K562 (cell line): ENCODE measurements at regions not wholly inside any gene's neighbourhood (a gene's known extent, or its start where the extent isn't known, plus 50 kb on each side); places are given as distances from the start of the nearest gene placed in this dataset.
A peak's percentile ranks its signal among the peaks of the same experiment; 100 is the strongest.

Experiments used
- EGR1 ChIP-seq: fragments of 450-650 bp; conservative IDR thresholded peaks from 2 replicates; pipeline ENCODE4 v1.6.1; 2017; ENCODE audit warnings: mild to moderate bottlenecking
- EZH2 ChIP-seq: IDR thresholded peaks from 2 replicates; pipeline ENCODE4 v1.6.1; 2012; ENCODE audit warnings: low read depth, mild to moderate bottlenecking, inconsistent platforms, low read length, borderline replicate concordance
- FOXJ3 ChIP-seq: sonication (generic); formaldehyde crosslinking; IDR thresholded peaks from 2 replicates; pipeline ENCODE4 v1.4.0; 2020; ENCODE audit warnings: mild to moderate bottlenecking, missing genetic modification reagents
- HDAC3 ChIP-seq: fragments of 450-650 bp; IDR thresholded peaks from 2 replicates; pipeline ENCODE4 v1.6.1; 2018; ENCODE audit warnings: borderline replicate concordance, mild to moderate bottlenecking, moderate library complexity; ENCODE audit not compliant: partially characterized antibody
- IFI16 ChIP-seq: fragments of 250-450 bp; sonication (Bioruptor Pico); IDR thresholded peaks from 2 replicates; pipeline ENCODE4 v2.1.2; 2022; ENCODE audit warnings: mild to moderate bottlenecking, inconsistent platforms
- NFRKB ChIP-seq: fragments of 450-650 bp; IDR thresholded peaks from 2 replicates; pipeline ENCODE4 v1.6.1; 2016; ENCODE audit warnings: low read depth
- NONO ChIP-seq, 2 experiments: fragments of 200-400 bp in 1 of 2; fragments of 450-650 bp in 1 of 2; formaldehyde crosslinking in 1 of 2; IDR thresholded peaks; 2 replicates each; pipeline ENCODE4 v1.6.1; 2017; ENCODE audit warnings: low read depth in 2 of 2, mild to moderate bottlenecking in 2 of 2, moderate library complexity in 2 of 2, low read length in 1 of 2
- SMARCC2 ChIP-seq: fragments of 450-650 bp; IDR thresholded peaks from 2 replicates; pipeline ENCODE4 v1.6.1; 2017; ENCODE audit warnings: antibody characterized with exemption, moderate library complexity, mild to moderate bottlenecking, low read depth
- THRA ChIP-seq: fragments of 450-650 bp; IDR thresholded peaks from 2 replicates; pipeline ENCODE4 v1.6.1; 2017; ENCODE audit warnings: mild to moderate bottlenecking, moderate library complexity
- TRIM28 ChIP-seq: fragments of 450-650 bp; IDR thresholded peaks from 2 replicates; pipeline ENCODE4 v1.6.1; 2017
- ZBTB40 ChIP-seq, 2 experiments: fragments of 450-650 bp in 1 of 2; sonication (generic) in 1 of 2; formaldehyde crosslinking in 1 of 2; IDR thresholded peaks; 2 replicates each; pipeline versions ENCODE4 v1.7.1 to v1.9.0; 2016 to 2022; ENCODE audit warnings: inconsistent platforms in 1 of 2, mild to moderate bottlenecking in 1 of 2, missing genetic modification reagents in 1 of 2
- ZNF778 ChIP-seq: fragments of 450-650 bp; formaldehyde crosslinking; IDR thresholded peaks from 2 replicates; pipeline ENCODE4 v1.4.0; 2020; ENCODE audit warnings: mild to moderate bottlenecking, moderate library complexity
- TF ChIP-seq, protein P1 (sequence below): IDR thresholded peaks from 2 replicates; pipeline ENCODE4 v1.6.1; 2016; ENCODE audit warnings: missing genetic modification characterization, missing compliant biosample characterization

- TF ChIP-seq ZBTB40 (IDR thresholded peaks at IDR 0.05) (no peak), ZBTB40 (CRISPR knock-in tag; IDR thresholded peaks at IDR 0.05) (no peak), FOXJ3 (CRISPR knock-in tag) (no peak), HDAC3 (peak; percentile 57), SMARCC2 (no peak), ZNF778 (CRISPR knock-in tag) (no peak), NONO (IDR thresholded peaks at IDR 0.05; ENCODE audit: low read depth in 2 of 2, low read length in 1 of 2) (0 out of 4 replicates have a peak, but pooled peaks of 1 of the 2 experiments have one; percentile 40), TRIM28 (no peak), EZH2 (no peak), EGR1 (no peak), THRA (no peak), IFI16 (CRISPR knock-in tag) (no peak), NFRKB (no peak)
- TF ChIP-seq, protein P1, sequence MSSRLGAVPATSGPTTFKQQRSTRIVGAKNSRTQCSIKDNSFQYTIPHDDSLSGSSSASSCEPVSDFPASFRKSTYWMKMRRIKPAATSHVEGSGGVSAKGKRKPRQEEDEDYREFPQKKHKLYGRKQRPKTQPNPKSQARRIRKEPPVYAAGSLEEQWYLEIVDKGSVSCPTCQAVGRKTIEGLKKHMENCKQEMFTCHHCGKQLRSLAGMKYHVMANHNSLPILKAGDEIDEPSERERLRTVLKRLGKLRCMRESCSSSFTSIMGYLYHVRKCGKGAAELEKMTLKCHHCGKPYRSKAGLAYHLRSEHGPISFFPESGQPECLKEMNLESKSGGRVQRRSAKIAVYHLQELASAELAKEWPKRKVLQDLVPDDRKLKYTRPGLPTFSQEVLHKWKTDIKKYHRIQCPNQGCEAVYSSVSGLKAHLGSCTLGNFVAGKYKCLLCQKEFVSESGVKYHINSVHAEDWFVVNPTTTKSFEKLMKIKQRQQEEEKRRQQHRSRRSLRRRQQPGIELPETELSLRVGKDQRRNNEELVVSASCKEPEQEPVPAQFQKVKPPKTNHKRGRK, result no peak
Measured at GRCh38 chr7:22667562-22668239, 59.3 kb upstream of the IL6 start (continued).
